C4-2B (cell line): ENCODE measurements at regions not wholly inside any gene's neighbourhood (a gene's known extent, or its start where the extent isn't known, plus 50 kb on each side); places are given as distances from the start of the nearest gene placed in this dataset.

Source experiments
- H3K27ac ChIP-seq: fragments of 450-650 bp; 2 replicates; pipeline ENCODE4 v1.5.1; 2017
- ZFX ChIP-seq: fragments of 450-650 bp; IDR thresholded peaks from 2 replicates; pipeline ENCODE4 v1.6.1; 2017
- TF ChIP-seq, protein P1 (sequence below): fragments of 450-650 bp; conservative IDR thresholded peaks from 2 replicates; pipeline ENCODE4 v1.5.1; 2017; ENCODE audit warnings: mild to moderate bottlenecking

DNA sequence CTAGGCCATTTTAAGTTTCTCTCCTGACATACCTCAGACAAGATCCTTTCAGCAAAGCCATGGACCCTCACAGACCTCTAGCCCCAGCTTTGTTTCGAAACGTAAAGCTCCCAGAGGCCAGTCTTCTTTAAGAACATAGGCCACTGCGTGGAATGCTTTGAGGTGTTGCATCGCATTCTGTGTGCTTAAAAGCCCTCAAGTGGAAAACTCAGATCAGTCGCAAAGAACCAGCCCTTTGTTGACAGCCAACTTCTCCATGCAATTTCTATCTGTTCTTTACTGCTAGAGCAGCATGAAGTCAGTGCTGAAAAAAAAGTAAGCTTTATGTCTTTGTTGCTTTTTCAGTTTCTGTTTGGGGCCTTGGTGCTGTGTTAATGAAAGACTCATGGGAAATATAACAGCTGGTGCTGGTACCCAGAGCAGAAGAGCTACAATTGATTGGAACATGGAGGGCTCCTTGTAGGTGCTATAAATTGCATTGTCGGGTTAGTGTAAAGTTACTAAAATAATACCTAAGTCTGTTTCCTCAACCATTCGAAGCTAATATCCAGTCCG lies 142.6 kb downstream of the MAP3K7 start:
- no peak overlapping the region for H3K27ac ChIP-seq
- TF ChIP-seq, protein P1, sequence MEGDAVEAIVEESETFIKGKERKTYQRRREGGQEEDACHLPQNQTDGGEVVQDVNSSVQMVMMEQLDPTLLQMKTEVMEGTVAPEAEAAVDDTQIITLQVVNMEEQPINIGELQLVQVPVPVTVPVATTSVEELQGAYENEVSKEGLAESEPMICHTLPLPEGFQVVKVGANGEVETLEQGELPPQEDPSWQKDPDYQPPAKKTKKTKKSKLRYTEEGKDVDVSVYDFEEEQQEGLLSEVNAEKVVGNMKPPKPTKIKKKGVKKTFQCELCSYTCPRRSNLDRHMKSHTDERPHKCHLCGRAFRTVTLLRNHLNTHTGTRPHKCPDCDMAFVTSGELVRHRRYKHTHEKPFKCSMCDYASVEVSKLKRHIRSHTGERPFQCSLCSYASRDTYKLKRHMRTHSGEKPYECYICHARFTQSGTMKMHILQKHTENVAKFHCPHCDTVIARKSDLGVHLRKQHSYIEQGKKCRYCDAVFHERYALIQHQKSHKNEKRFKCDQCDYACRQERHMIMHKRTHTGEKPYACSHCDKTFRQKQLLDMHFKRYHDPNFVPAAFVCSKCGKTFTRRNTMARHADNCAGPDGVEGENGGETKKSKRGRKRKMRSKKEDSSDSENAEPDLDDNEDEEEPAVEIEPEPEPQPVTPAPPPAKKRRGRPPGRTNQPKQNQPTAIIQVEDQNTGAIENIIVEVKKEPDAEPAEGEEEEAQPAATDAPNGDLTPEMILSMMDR = no peak
- TF ChIP-seq ZFX = no peak

DNA sequence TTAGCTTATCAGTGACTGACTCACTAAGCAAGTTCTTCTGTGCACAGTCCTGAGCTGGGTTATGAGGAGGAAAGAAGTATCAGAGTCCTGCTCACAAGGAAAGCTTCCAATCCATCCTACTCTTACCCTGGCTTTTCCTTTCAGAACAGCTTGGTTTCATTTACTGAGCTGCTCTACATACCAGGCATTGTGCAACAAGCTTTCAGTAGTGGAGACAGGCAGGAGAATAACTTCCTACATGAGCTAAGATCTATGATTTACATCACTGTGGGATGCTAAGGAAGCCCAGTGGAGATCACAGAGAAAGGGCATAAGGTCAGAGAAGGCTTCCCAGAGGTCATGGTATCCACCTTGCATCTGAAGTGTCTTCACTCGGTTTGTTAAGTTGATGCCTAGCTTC lies 144.5 kb downstream of the MAP3K7 start:
- TF ChIP-seq, protein P1 = no peak
- no peak for TF ChIP-seq ZFX
- H3K27ac ChIP-seq = no peak overlapping the region

DNA sequence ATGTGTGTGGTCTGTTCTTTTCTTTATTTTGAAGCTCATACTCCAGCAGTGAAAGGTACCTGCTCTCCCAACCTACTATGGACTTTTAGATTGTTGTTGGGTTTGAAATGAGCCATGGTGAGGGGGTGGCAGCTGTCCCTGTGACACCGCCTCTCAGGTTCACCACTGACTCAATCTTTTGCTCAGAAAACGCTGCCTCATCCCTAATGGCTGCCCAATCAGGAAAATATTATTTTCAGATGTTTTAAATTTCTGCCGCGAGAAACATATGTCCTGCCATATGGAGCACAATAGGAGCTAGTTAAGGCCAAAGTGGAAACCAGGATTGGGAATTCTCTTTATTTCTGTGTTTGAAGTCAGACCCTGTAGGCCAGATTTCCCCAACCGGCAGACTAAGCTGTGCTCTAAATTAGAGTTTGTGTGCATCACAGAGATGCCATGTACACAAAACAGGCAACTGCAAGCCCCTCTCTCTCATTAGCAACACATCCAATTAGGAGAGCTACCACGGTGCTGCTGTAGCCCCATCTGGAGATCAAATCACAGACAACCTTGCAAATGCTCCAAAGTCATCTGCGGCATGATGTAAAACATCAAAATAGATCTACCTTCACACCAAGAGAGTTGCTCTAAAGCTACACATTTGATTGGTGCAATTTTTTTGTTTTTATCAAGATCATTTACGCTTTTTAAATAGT lies 144.1 kb upstream of the BACH2 start:
- H3K27ac ChIP-seq = no peak overlapping the region
- TF ChIP-seq, protein P1 = no peak
- no peak for TF ChIP-seq ZFX

- H3K27ac ChIP-seq = no peak overlapping the region
- no peak for TF ChIP-seq ZFX
- TF ChIP-seq, protein P1 = no peak
Measured at GRCh38 chr6:90439586-90439985, 142.9 kb upstream of the BACH2 start.

DNA sequence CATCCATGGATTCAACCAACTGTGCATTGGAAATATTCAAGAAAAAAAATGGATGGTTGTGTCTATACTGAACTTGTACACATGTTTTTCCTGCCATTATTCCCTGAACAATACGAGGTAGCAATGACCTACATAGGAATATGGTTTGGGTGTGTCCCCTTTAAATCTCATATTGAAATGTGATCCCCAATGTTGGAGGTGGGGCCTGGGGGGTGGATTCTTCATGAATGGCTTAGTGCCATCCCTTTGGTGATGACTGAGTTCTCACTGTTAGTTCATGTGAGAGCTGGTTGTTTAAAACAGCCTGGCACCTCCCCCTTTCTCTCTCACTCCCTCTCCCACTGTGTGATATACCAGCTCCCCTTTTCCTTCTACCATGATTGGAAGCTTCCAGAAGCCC lies 139.8 kb upstream of the BACH2 start:
- TF ChIP-seq, protein P1 = no peak
- no peak for TF ChIP-seq ZFX
- no peak overlapping the region for H3K27ac ChIP-seq

DNA sequence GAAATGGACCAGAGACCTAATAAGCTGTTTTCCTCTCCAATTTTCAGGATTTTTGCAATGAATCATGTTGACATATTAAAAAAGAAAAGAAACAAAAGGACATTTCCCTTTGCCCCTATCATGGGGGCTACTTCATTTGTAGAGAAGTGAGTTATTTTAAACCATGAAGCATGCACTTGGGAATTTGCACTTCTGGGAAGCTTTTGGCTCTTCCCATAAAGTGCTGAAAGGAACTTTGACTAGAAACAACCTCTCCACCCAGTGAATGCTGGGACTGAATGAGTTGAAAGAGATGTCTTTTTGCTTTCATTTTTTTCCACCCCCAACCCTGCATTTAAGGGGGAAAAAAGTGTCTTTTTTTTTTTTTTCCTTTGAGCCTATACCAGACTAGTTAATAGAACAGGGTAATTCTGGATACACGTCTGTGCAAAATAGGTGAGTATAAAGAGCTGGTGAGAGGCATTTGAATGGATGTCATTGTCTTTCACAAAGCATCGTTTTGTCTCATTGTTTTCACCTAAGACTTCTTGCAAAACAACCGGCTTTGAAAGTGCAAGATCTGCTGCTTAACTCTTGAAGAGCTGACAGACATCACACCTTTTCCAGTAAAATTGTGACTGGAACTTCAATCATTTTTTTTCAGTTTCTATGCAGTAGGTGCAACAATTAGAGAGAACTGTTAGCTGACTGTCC lies 138.7 kb upstream of the BACH2 start:
- H3K27ac ChIP-seq = no peak overlapping the region
- TF ChIP-seq ZFX = no peak
- TF ChIP-seq, protein P1 = no peak

DNA sequence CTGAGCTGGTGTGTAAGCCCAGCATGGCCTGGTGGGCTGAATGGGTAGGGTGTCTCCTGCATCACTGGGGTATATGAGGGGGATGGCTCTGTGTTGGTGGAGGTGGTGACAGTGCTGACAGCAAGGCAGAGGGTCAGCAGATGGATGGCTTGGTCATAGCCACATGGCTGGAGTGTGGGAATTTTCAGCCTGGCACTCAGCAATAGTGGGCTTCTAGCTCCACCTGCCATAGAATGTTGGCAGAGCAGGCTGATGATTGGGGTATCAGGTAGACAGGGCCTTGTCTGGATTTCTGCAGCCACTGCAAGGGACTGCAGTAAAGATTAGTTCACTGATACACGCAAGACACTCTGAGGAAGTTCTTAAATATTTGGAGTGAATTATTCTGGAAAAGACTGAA lies 137.5 kb upstream of the BACH2 start:
- H3K27ac ChIP-seq = no peak overlapping the region
- TF ChIP-seq, protein P1 = no peak
- no peak for TF ChIP-seq ZFX
